KG1 (cell line): ENCODE measurements at regions not wholly inside any gene's neighbourhood (a gene's known extent, or its start where the extent isn't known, plus 50 kb on each side); places are given as distances from the start of the nearest gene placed in this dataset.

Experiments
- DNase-seq: peaks from one replicate; lab custom pipeline; 2025; lab: John Stamatoyannopoulos, UW

DNA sequence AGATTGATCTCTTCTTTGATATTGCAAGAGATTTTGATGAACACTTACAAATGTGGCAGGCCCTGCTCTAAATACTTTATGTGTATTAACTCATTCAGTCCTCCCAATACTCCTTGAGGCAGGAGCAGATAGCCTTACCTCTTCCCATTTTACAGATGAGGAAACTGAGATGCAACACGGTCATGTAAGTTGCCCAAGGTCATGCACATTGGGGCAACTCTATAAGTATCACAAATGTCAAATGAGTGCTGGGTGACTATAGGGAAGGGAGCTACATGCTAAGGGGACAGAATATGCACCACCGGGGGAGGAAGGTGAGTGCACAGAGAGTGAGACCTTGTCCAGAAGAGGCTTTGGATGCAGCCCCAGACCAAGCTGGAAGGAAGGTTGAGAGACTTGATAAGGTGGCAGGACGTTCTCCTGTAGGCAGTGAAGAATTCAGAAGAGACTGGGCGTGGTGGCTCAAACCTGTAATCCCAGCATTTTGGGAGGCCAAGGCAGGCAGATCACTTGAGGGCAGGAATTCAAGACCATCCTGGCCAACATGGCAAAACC lies 132.3 kb upstream of the PWP1 start:
- DNase-seq = no peak

DNA sequence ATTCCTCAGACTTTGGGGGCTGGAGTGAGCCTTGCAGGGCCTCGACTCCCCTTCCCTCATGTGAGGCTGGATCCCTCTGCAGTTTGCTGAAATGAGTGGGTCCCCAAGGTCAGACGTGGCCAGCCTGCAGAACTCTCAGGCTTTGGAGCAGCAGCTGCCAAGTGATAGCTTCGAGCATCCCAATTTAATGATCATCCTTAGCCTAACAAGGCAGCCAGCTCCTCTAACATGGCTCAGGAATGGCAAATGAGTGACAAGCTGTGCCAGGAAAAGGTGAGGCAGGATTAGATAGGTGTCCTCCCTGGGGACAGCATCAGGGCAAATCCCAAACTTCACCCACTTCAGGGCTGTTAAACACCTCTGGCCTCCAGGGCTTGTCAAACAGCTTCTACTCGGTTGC lies 130.7 kb upstream of the PWP1 start:
- no peak for DNase-seq

DNA sequence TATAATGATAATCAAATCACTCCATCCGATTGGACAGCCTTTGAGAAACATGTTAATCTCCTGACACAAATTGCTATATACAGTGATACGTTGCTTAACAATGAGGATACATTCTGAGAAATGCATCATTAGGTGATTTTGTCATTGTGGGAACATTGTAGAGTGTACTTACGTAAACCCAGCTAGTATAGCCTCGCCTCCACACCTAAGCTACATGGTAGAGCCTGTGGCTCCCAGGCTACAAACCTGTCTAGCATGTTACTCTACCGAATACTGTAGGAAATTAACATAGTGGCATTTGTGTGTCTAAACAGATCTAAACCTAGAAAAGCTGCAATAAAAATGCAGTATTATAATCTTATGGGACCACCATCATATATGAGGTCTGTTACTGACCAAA lies 128.6 kb upstream of the PWP1 start:
- no peak for DNase-seq

DNA sequence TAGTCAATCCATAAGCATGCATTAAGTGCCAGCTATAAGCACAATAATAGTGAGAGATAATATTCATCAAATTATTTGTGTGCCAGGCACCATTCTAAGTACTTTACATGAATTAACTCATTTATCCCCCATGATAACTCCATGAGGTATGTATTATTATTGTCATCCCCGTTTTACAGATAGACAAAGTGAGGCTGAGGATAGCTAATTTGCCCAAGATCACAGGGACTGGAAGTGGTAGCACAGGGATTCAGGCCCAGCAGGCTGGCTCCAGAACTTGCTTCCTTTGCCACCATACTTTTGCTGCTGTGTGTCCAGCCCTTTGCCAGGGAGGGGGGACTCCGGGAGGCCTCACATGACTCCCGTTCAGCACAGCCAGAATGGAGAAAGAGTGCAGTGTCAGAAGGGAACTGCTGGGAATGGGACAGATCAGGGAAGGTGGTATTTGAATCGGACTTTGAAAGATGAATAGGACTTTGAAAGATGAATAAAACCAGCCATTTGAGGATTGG lies 128.0 kb upstream of the PWP1 start:
- DNase-seq = no peak

DNA sequence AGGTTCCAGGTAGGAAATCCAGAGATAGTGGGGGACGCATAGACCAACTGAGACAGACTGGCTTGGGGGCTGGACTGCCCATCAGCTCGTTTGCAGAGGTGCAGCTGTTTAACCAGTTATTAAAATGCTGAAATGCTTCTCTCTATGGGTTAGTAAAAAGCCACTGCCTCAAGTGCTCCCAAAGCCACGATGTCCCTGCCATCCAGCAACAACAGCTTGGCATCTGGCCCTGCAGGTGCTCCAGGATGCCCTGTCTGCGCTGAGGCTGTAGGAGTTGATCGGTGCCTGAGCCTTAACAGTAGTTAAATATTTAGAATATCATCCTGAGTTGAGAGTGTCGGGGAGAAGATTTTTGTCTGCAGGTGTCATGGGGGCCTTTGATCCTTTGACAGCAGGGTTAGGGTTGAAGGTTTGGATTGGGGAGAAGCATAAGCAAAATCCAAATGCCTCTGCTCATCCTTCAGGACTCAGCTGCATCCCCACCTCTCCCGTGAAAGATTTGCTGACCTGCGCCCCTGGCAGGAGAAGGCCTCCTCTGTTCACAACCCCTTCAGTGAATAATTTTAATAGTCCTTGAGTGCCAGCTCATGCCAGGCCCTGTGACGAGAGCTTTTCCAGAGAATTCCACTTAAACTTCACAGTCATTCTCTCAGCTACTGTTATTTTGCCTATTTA lies 127.3 kb upstream of the PWP1 start:
- no peak for DNase-seq

GRCh38 chr12:107558816-107559382 lies 126.7 kb upstream of the PWP1 start:
- DNase-seq = no peak

- no peak for DNase-seq
Observed at GRCh38 chr12:107560165-107560898, 125.3 kb upstream of the PWP1 start.

DNA sequence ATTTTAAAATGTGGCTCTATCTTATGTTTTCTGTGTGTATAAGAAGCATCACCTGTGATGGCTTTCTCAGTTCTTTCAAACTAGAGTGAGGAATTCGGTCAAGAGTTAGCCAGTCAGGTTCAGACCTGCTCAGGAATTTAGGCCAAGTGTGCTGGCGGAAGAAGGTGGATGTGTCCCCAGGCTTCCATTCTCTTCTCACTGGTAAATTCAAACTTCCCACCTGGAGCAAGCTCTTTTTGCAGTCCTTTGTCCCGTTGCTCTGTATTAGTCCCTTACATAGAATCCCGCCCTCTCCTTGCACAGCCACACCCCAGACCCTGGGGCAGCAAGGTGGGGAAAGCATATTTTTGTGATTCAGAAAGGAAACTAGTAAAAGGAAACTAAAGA lies 124.7 kb upstream of the PWP1 start:
- no peak for DNase-seq

GRCh38 chr12:107564946-107565345 lies 120.7 kb upstream of the PWP1 start:
- no peak for DNase-seq

DNA sequence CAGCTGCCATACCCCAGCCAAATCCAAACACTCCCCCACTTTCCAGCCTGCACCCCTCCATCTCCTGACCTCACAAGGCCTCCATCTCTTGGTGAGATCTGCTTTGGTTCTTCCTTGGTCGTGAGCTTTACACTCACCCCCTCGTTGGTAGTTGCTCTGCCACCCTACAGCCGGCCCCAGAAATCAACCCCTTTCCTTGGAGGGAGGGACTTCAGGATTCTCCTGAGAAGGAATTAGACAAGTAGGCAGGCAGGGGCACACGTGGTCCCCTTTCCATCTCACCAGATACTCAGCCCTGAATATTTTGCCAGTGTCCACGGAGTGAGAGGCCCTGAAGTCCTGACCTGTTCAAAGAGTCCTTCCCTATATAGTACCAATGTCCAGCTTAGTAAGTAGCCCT lies 120.0 kb upstream of the PWP1 start:
- no peak for DNase-seq

DNA sequence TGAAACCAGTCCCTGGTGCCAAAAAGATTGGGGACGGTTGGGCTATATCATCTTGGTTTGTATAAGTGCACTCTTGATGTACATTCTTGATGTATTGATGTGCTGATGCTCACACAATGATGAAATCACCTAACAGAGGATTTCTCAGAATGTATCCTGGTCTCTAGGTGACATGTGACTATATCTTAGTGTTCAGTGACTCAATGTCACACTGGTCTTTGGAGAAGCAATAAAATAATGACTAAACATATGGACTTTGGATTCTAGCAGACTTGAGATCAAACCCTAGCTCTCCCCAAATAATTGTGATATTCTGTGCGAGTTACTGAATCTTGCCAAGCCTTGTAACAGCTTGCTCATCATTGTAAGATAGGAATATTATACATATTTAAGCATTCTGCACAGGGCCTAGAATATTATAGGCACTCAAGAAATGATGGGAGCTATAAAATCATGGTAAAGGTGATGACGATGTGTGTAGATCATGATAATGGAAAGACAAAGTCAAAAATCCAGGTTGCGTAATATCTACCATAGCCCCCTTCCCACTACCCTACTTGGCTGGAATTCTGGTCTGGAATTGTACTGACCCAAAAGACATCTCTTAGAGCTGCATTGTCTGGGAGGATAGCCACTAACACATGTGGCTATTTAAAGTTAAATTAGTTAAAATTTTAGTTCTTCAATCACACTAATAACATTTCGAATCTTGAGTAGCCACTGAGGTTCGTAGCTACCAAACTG lies 117.6 kb upstream of the PWP1 start:
- DNase-seq = no peak

GRCh38 chr12:107568718-107569117 lies 116.9 kb upstream of the PWP1 start:
- DNase-seq = no peak

- DNase-seq = no peak
Observed at GRCh38 chr12:107570721-107571120, 114.9 kb upstream of the PWP1 start.

GRCh38 chr12:107571492-107571891 lies 114.1 kb upstream of the PWP1 start:
- no peak for DNase-seq

GRCh38 chr12:107574691-107575090 lies 110.9 kb upstream of the PWP1 start:
- DNase-seq = no peak

DNA sequence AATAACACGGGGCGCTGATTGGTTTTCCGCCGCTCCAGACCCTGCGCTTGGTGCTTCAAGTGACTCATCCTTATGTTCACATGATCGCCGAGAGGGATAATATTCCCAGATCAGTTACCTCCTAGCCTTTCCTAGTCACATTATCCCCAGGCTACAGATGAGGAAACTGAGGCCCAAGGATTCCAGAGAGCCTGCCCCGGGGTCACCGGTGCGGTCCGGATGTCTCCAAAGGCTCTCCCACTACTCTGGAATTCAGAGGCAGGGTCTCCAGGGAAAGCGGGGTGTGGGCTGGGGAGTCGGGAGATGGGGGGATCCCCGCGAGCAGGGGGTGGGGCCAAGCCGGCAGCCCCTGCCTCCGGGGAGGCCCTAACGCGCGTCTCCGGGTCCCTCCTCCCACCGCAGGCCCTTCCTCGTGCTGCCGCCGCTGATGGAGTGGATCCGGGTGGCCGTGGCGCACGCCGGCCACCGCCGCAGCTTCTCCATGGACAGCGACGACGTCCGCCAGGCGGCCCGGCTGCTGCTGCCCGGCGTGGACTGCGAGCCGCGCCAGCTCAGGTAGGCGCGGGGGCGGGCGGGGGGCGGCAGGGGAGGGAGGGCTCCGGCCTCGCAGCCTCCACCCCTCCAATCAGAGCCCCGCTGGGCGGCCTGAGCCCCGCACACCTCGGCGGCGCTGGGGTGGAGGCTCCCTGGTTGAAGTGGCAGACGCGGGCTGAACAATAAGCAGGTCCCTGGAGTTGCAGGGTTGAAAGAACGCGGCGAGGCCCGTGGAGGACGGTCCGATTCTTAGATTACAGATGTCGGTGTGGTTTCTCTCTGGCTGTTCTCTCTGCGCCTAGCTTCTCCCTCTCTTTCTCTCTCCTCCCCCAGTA lies 104.6 kb upstream of the PWP1 start:
- DNase-seq = no peak

DNA sequence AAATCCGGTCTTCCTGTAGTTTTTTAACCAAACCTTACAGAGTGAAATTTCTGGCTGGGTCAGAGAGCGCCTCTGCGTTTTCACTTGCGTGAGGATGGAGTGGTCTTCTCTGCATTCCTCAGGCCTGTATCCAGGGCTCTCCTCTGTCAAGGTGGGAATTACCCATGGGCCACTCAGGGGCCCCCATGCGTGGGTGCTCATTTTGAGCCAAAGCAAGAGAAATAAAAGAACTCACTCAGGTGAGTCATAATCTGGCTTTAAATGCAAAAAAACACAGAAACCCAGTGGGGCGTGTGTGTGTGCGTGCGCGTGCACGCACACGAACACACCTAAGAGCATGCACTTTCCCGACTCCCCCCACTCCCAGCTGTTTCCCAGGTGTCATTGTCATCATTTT lies 104.0 kb upstream of the PWP1 start:
- DNase-seq = no peak

DNA sequence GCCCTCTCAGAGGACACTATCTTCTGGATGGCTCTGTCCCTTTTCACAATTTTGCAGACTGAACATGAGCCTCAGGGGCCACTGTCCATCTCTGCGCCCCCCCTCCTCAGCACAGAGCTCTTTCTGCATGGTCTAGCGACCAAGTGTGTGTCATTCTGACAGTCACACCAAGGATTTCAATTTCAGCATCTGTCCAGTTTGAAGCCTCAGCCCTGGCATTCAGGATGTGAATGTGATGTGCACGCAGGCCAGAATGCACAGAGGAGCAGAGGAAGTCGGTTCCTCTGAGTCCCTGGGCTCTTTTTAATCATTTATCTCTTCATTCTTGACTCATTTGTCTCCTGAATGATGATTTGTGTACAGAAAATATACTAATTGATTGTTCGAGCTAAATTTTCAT lies 102.0 kb upstream of the PWP1 start:
- DNase-seq = no peak

DNA sequence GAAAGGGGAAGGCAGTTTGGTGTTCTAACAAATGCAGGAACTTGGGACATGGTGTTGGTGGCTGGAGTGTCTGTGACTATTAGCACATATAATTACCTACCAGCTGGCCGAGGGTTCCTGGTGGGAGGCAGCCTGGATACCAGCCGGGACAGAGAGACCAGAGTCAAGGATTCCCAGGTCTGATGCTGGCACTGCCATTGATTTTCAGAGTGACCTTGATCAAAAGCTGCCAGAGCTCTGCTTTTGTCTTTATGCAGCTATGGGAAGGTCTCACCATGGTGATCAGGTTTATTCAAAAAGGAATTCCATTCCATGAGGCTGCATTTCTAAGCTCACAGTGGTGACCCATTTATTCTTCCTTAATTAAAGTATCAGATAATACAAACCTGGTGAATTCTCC lies 101.0 kb upstream of the PWP1 start:
- no peak for DNase-seq

DNA sequence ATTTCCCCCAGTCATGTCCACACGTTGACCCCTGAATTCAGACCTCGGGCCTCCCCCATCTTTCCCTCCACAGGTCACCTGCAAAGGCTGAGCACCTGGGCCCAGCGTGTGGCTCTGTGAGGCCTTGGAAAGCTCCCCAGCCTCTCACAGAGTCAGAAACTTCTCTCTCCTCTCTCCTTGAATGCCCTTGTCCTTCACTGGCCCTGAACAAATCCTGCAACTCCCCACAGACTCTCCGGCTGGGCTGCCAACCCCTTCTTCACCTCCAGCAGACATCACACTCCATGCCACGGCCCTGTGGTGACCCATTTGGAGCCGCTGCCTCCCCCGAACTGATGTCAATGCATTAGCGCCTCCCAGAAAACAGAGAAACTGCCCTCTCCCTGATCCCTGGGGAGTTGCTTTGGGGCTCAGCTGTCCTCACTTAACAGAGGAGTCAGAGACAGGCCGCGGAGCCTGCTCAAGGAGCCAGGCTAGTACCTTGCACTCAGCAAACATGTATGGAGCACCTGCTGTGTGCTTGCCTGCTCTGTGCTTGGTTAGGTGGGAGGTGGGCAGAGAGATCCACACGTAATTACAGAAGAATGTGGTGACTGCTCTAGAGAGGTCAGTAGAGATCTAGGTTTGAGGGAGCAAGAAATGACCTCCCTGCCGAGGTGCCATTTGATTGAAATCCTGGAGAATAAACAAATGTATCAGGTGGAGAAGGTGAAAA lies 99.2 kb upstream of the PWP1 start:
- no peak for DNase-seq

DNA sequence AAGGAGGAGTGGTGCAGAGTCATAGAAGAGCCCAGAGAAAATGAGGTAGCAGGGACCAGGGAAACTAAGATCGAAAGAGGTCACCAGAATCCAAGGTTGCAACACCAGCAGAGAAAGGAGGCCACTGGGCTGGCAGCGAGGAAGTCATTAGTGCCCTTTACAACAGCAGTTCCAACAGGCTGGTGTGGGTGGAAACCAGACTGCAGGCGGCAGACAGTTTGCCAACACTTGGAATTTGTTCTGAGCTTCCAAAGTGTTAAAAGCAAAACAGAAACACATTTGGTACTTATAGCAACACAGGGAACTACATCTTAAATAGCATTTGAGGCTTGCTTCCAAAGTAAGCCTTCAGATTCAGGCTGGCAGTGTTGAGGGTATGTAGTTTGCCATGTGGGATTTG lies 95.2 kb upstream of the PWP1 start:
- no peak for DNase-seq
